NCI-H82 (cell line): ENCODE measurements at regions not wholly inside any gene's neighbourhood (a gene's known extent, or its start where the extent isn't known, plus 50 kb on each side); places are given as distances from the start of the nearest gene placed in this dataset.
"Not testable (repeated sequence)": the region's sequence is repeated elsewhere in the genome, so short reads cannot be mapped to it uniquely, and the experiment has no call there.

ENCODE experiments used
- DNase-seq: peaks from one replicate; lab custom pipeline; 2025; lab: John Stamatoyannopoulos, UW

- DNase-seq = no peak
Observed at GRCh38 chr7:41578700-41579099, 124.2 kb downstream of the INHBA start.

- no peak for DNase-seq
Observed at GRCh38 chr7:41576166-41576565, 126.7 kb downstream of the INHBA start.

- DNase-seq = no peak
Observed at GRCh38 chr7:41574377-41574776, 128.5 kb downstream of the INHBA start.

- no peak for DNase-seq
Observed at GRCh38 chr7:41573862-41574261, 129.0 kb downstream of the INHBA start.

GRCh38 chr7:41573443-41573842, 129.4 kb downstream of the INHBA start:
- no peak for DNase-seq

- DNase-seq = no peak
Observed at GRCh38 chr7:41573015-41573414, 129.9 kb downstream of the INHBA start.

- DNase-seq = no peak
Observed at GRCh38 chr7:41571573-41571972, 131.3 kb downstream of the INHBA start.

GRCh38 chr7:41570766-41571165, 132.1 kb downstream of the INHBA start:
- DNase-seq = no peak

GRCh38 chr7:41568135-41568534, 134.8 kb downstream of the INHBA start:
- peak; percentile 53 for DNase-seq

- no peak for DNase-seq
Observed at GRCh38 chr7:41567731-41568114, 135.2 kb downstream of the INHBA start.

- no peak for DNase-seq
Observed at GRCh38 chr7:41567031-41567730, 135.7 kb downstream of the INHBA start.

- DNase-seq = no peak
Observed at GRCh38 chr7:41566581-41566980, 136.3 kb downstream of the INHBA start.

- DNase-seq = no peak
Observed at GRCh38 chr7:41565655-41566054, 137.2 kb downstream of the INHBA start.

- DNase-seq = no peak
Observed at GRCh38 chr7:41559426-41559825, 143.5 kb downstream of the INHBA start.

- no peak for DNase-seq
Observed at GRCh38 chr7:41554481-41554880, 148.4 kb downstream of the INHBA start.

- DNase-seq = not testable (repeated sequence)
Observed at GRCh38 chr7:41550046-41550445, 152.8 kb downstream of the INHBA start.

- no peak for DNase-seq
Observed at GRCh38 chr7:41544241-41544640, 158.6 kb downstream of the INHBA start.

- no peak for DNase-seq
Observed at GRCh38 chr7:41540601-41541000, 162.3 kb downstream of the INHBA start.

- no peak for DNase-seq
Observed at GRCh38 chr7:41538810-41539724, 163.8 kb downstream of the INHBA start.

GRCh38 chr7:41536873-41537665, 165.8 kb downstream of the INHBA start:
- DNase-seq = no peak

- no peak for DNase-seq
Observed at GRCh38 chr7:41536122-41536872, 166.6 kb downstream of the INHBA start.

GRCh38 chr7:41529831-41530230, 173.1 kb downstream of the INHBA start:
- DNase-seq = no peak
